ENCODE measurements at regions not wholly inside any gene's neighbourhood (a gene's known extent, or its start where the extent isn't known, plus 50 kb on each side); places are given as distances from the start of the nearest gene placed in this dataset.

DNA sequence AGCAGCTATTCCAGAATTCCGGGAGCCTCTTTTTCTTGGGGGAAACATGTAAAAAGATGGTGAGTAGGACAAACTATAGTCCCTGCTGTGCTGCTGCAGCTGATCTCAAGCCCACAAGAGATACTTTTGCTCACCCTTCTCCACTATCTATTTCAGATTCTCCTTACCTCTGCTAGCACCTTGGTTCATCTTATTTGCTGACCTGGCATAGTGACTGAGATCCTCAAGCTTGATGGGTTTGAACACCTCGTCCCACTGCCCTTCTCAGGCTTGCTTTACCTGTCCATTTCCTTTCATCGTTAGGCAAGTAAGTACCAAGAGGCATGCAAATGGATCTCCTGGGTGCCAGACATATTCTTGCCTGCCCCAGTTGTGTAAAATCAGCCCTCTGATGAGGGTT is 338.4 kb upstream of the SMARCA2 start:
- DNase-seq (no peak), ATAC-seq (ENCODE audit: low read depth) (no peak)
- Mint-ChIP-seq H3K27ac (no peak overlapping the region), H3K4me1 (no peaks in the 10 kb centered on the region), H3K4me3 (no peak overlapping the region), H3K9me3 (no peaks in the 10 kb centered on the region), H3K36me3 (no peaks in the 10 kb centered on the region), H3K27me3 (no peaks in the 10 kb centered on the region)
- POLR2A ChIA-PET = no interaction called here

DNA sequence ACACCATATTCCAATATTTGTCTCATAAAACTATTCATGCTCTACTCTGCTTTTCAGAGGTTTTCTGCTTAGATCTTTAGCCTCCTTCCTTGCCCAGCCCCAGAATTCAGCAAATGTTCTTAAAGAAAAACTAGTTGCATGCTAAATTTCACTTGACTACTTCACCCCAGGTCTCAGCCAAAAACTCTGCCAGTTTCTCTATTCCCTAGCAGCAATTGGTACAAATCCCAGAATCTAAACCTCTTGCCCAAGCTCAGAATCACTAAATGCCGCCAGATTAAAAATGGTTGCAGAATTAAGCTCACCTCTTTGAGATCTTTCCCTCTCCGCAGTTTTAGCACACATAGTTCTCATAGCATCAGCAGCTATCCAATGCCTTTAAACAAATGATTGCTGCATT is 331.2 kb upstream of the SMARCA2 start:
- POLR2A ChIA-PET = no interaction called here
- no peaks in the 10 kb centered on the region for H3K36me3 Mint-ChIP-seq
- ATAC-seq (ENCODE audit: low read depth) = no peak
- H3K27ac Mint-ChIP-seq = no peak overlapping the region
- H3K9me3 Mint-ChIP-seq = no peaks in the 10 kb centered on the region
- no peaks in the 10 kb centered on the region for H3K4me1 Mint-ChIP-seq
- no peak for DNase-seq
- H3K4me3 Mint-ChIP-seq = no peak overlapping the region
- H3K27me3 Mint-ChIP-seq = no peaks in the 10 kb centered on the region

- POLR2A ChIA-PET = no interaction called here
- ATAC-seq (ENCODE audit: low read depth) (no peak), DNase-seq (no peak)
- no peak overlapping the region for H3K27ac Mint-ChIP-seq
- H3K4me1 Mint-ChIP-seq = no peaks in the 10 kb centered on the region
- H3K4me3 Mint-ChIP-seq = no peak overlapping the region
- H3K36me3 Mint-ChIP-seq = no peaks in the 10 kb centered on the region
- peaks cover 20% of the 10 kb centered on the region for H3K27me3 Mint-ChIP-seq
- H3K9me3 Mint-ChIP-seq = peaks cover 1% of the 10 kb centered on the region
Observed at GRCh38 chr9:1698991-1699390, 316.2 kb upstream of the SMARCA2 start.

GRCh38 chr9:1701113-1701512 is 314.0 kb upstream of the SMARCA2 start:
- ATAC-seq (ENCODE audit: low read depth) (no peak), DNase-seq (no peak)
- no peaks in the 10 kb centered on the region for H3K4me1 Mint-ChIP-seq
- peaks cover 1% of the 10 kb centered on the region for H3K9me3 Mint-ChIP-seq
- no peak overlapping the region for H3K4me3 Mint-ChIP-seq
- H3K27ac Mint-ChIP-seq = no peak overlapping the region
- no peaks in the 10 kb centered on the region for H3K36me3 Mint-ChIP-seq
- H3K27me3 Mint-ChIP-seq = peaks cover 18% of the 10 kb centered on the region
- POLR2A ChIA-PET = no interaction called here

- POLR2A ChIA-PET = no interaction called here
- H3K36me3 Mint-ChIP-seq = no peaks in the 10 kb centered on the region
- peaks cover 1% of the 10 kb centered on the region for H3K9me3 Mint-ChIP-seq
- no peak overlapping the region for H3K27ac Mint-ChIP-seq
- no peaks in the 10 kb centered on the region for H3K4me1 Mint-ChIP-seq
- no peak for DNase-seq
- peaks cover 26% of the 10 kb centered on the region for H3K27me3 Mint-ChIP-seq
- no peak for ATAC-seq (ENCODE audit: low read depth)
- no peak overlapping the region for H3K4me3 Mint-ChIP-seq
Observed at GRCh38 chr9:1702701-1703100, 312.4 kb upstream of the SMARCA2 start.

DNA sequence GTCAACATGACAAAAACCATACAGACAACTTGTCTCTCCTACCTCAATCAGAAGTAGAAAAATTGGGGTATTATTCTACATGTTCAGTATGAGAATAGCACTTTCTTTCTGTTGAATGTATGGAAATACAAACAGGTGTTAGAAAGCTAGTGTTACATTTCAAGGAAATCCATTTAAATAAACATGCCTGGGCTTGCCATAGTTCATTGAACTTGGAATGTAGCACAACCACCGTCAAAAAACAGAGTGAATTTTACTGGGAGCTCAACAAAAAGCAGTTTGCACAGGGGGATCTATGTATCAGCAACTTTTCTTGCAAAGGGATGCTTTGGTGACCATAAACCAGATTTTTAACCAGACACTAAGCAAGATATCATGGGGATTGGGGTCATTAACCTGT is 307.9 kb upstream of the SMARCA2 start:
- Mint-ChIP-seq H3K9me3 (no peaks in the 10 kb centered on the region), H3K4me3 (no peak overlapping the region), H3K4me1 (no peaks in the 10 kb centered on the region), H3K27ac (no peak overlapping the region), H3K27me3 (peaks cover 14% of the 10 kb centered on the region), H3K36me3 (no peaks in the 10 kb centered on the region)
- ATAC-seq (ENCODE audit: low read depth) (no peak), DNase-seq (no peak)
- POLR2A ChIA-PET = no interaction called here

DNA sequence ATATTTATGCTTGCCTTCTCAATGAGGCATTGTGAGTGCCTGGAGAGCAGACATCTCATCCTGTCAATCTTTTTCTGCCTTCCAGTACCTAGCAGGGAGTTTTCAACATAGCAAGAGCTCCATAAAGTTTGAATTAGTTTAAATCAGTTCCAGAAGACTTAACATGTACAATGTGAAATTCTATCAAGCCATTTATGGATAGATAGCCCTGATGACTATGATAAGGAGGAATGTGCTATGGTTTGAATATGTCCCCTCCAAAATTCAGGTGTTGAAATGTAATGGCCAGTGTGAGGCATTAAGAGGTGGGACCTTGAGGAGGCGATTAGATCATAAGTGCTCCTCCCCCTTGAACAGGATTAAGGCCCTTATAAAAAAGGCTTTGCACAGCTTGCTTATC is 306.9 kb upstream of the SMARCA2 start:
- DNase-seq = no peak
- H3K27ac Mint-ChIP-seq = no peak overlapping the region

GRCh38 chr9:1709347-1709746 is 305.8 kb upstream of the SMARCA2 start:
- Mint-ChIP-seq H3K4me1 (no peaks in the 10 kb centered on the region), H3K27ac (no peak overlapping the region), H3K9me3 (no peaks in the 10 kb centered on the region), H3K4me3 (no peak overlapping the region), H3K36me3 (no peaks in the 10 kb centered on the region), H3K27me3 (peaks cover 8% of the 10 kb centered on the region)
- no peak for ATAC-seq (ENCODE audit: low read depth)
- POLR2A ChIA-PET = no interaction called here
- no peak for DNase-seq

More for the DNA sequence above, 306.9 kb upstream of the SMARCA2 start:
- no peak for ATAC-seq (ENCODE audit: low read depth)
- Mint-ChIP-seq H3K27me3 (peaks cover 11% of the 10 kb centered on the region), H3K4me3 (no peak overlapping the region), H3K9me3 (no peaks in the 10 kb centered on the region), H3K36me3 (no peaks in the 10 kb centered on the region), H3K4me1 (no peaks in the 10 kb centered on the region)
- POLR2A ChIA-PET = no interaction called here

GRCh38 chr9:1712861-1713450 is 302.2 kb upstream of the SMARCA2 start:
- no peak for ATAC-seq (ENCODE audit: low read depth)
- peaks cover 8% of the 10 kb centered on the region for H3K27me3 Mint-ChIP-seq

GRCh38 chr9:1713841-1714240 is 301.3 kb upstream of the SMARCA2 start:
- Mint-ChIP-seq H3K36me3 (no peaks in the 10 kb centered on the region), H3K4me1 (no peaks in the 10 kb centered on the region), H3K27me3 (peaks cover 8% of the 10 kb centered on the region), H3K27ac (no peak overlapping the region), H3K4me3 (no peak overlapping the region), H3K9me3 (no peaks in the 10 kb centered on the region)
- ATAC-seq (ENCODE audit: low read depth) = no peak
- no peak for DNase-seq
- POLR2A ChIA-PET = no interaction called here

More at GRCh38 chr9:1712861-1713450, 302.2 kb upstream of the SMARCA2 start:
- POLR2A ChIA-PET = no interaction called here
- Mint-ChIP-seq H3K4me3 (no peak overlapping the region), H3K27ac (no peak overlapping the region), H3K36me3 (no peaks in the 10 kb centered on the region), H3K4me1 (no peaks in the 10 kb centered on the region), H3K9me3 (no peaks in the 10 kb centered on the region)
- DNase-seq = no peak

DNA sequence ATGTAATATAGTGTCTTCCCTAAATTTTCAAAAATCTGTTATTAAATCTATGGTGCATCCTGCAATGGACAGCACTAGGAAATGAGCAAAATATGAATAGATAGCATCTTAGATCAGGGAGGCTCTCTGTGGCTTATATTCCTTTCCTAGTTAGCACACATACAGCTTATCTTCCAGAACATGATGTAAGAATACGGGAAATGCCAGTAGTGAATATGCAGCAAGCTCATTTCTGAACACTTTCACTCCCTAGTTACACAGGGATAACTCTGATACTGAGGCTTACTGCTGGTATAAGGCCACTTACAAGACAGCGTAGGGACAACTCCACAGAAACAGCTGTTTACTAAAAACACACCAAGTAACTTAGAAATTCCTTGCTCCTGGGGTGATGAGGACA is 297.3 kb upstream of the SMARCA2 start:
- Mint-ChIP-seq H3K9me3 (no peaks in the 10 kb centered on the region), H3K4me1 (no peaks in the 10 kb centered on the region), H3K4me3 (no peak overlapping the region), H3K36me3 (no peaks in the 10 kb centered on the region), H3K27ac (no peak overlapping the region), H3K27me3 (peaks cover 8% of the 10 kb centered on the region)
- DNase-seq (no peak), ATAC-seq (ENCODE audit: low read depth) (no peak)
- POLR2A ChIA-PET = no interaction called here

- POLR2A ChIA-PET = no interaction called here
- ATAC-seq (ENCODE audit: low read depth) (no peak), DNase-seq (no peak)
- H3K4me1 Mint-ChIP-seq = no peaks in the 10 kb centered on the region
- peaks cover 8% of the 10 kb centered on the region for H3K27me3 Mint-ChIP-seq
- no peak overlapping the region for H3K4me3 Mint-ChIP-seq
- H3K9me3 Mint-ChIP-seq = no peaks in the 10 kb centered on the region
- no peaks in the 10 kb centered on the region for H3K36me3 Mint-ChIP-seq
- H3K27ac Mint-ChIP-seq = no peak overlapping the region
Observed at GRCh38 chr9:1718836-1719235, 296.3 kb upstream of the SMARCA2 start.

- no peaks in the 10 kb centered on the region for H3K4me1 Mint-ChIP-seq
- DNase-seq (no peak), ATAC-seq (ENCODE audit: low read depth) (no peak)
- POLR2A ChIA-PET = no interaction called here
- no peak overlapping the region for H3K27ac Mint-ChIP-seq
- H3K36me3 Mint-ChIP-seq = no peaks in the 10 kb centered on the region
- no peak overlapping the region for H3K4me3 Mint-ChIP-seq
- no peaks in the 10 kb centered on the region for H3K27me3 Mint-ChIP-seq
- no peaks in the 10 kb centered on the region for H3K9me3 Mint-ChIP-seq
Observed at GRCh38 chr9:1721196-1721595, 294.0 kb upstream of the SMARCA2 start.

GRCh38 chr9:1722404-1722803 is 292.7 kb upstream of the SMARCA2 start:
- POLR2A ChIA-PET = no interaction called here
- Mint-ChIP-seq H3K4me3 (no peak overlapping the region), H3K27ac (no peak overlapping the region), H3K9me3 (no peaks in the 10 kb centered on the region), H3K27me3 (no peaks in the 10 kb centered on the region), H3K36me3 (no peaks in the 10 kb centered on the region), H3K4me1 (no peaks in the 10 kb centered on the region)
- ATAC-seq (ENCODE audit: low read depth) = no peak
- DNase-seq = no peak

- DNase-seq = no peak
- no peaks in the 10 kb centered on the region for H3K4me1 Mint-ChIP-seq
- no peaks in the 10 kb centered on the region for H3K36me3 Mint-ChIP-seq
- no peak overlapping the region for H3K27ac Mint-ChIP-seq
- ATAC-seq (ENCODE audit: low read depth) = no peak
- no peaks in the 10 kb centered on the region for H3K9me3 Mint-ChIP-seq
- H3K4me3 Mint-ChIP-seq = no peak overlapping the region
- no peaks in the 10 kb centered on the region for H3K27me3 Mint-ChIP-seq
- POLR2A ChIA-PET = no interaction called here
Observed at GRCh38 chr9:1723522-1724015, 291.6 kb upstream of the SMARCA2 start.

All from activated naive CD8-positive, alpha-beta T cell treated with anti-CD3 and anti-CD28 coated beads, Interleukin-2, amount 10 ng/mL, durations not matched to agents 7 days and 5 days (primary cell).